HG03060 (cell line): ENCODE measurements at regions not wholly inside any gene's neighbourhood (a gene's known extent, or its start where the extent isn't known, plus 50 kb on each side); places are given as distances from the start of the nearest gene placed in this dataset.

Source experiments
- ATAC-seq: cut with Tn5 transposase; IDR thresholded peaks from one replicate; pipeline ENCODE4 v1.9.1; 2021; ENCODE audit warnings: low read depth, moderate number of reproducible peaks; ENCODE audit not compliant: unreplicated experiment

DNA sequence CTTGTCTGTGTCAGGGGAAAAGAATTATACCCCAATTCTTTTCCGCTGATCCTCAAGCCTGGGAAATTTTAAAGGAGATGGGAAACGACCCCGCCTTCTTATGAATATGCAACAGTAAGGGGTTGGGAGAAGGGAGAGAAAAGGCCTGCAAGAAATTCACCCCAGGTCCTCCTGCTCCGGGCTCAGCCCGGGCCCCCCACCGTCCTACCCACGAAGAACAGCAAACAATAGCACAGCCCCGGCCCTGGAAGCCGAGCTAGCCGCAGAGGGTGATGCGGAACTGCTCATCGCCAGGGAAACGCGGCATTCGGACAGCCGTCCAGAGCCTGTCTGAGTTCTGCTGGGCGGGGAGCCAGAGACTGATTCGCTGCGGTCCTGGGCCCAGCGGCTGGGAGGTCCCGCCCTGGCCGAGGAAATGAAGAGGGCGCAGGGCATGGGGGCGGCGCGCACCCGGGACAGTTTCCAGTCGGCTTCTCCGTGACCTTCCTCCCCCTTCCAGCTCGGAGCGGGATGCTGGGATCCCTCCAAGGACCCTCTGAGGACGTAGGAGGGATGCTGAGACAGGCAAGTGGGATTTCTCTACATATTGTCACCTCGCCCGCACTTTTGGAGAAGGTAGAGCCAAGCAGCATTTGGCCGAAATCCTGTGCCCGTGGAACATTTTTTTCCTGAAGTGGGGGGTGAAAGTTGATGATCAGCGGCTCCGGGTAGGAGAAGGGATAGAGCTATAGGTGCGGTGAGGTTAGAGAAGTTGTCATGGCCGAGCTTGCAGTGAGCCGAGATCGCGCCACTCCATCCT is 82.3 kb upstream of the C1QTNF9B start:
- ATAC-seq = peak; percentile 30

DNA sequence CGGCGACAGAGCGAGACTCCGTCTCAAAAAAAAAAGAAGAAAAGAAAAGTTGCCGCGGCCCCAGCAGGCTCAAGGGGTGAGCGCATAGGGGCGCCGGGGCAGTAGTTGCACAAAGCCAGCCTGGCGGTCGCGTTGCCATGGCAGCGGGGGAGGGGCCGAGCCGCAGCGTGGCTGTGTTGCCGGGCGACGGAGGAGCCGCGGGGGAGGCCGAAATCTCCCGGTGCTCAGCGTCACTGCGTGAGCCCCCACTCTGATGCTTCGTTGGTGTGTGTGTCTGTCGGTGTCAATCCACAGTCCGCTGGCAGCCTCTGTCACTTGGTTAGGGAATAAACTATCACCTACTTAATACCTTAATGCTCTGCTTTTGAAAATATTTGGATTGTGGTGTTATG is 82.9 kb upstream of the C1QTNF9B start:
- ATAC-seq = peak; percentile 82

DNA sequence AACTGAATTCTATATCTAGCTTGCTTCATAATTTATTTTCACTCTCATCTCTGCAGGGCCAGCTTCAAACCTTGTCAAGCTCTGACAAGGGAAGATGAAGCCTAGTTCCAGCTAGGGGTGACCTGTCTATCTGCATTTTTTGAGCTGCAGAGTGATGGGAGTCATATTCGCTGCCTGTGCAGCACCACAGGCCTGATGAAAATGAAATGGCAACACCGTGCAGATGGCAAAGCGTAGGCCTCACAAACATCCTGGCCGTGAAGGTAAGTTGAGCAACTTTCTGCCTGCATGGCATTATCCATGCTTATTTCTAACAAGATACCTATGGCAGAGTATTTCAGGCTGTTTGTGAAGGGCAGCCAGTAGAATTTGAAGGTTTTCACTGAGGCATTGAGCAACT is 86.4 kb upstream of the C1QTNF9B start:
- ATAC-seq = no peak

DNA sequence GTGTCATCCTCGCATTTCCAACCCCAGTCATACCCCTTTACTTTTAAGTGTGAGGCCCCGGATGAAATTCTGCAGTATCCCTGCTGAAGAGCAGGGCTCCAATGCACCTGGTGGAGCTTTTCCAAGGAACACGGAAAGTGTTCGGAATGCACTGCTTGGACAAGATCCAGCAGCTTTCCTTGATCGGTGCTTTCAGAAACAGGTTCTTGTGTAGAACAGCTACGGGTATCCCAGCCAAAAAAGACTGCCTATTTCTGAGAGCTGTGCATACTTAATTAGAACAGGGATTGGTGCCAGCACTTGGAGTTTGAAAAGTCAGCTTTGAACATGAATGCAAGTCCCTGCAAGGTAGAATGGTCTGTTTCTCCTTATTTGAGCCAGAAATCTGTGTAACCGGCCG is 87.2 kb upstream of the C1QTNF9B start:
- ATAC-seq = no peak

DNA sequence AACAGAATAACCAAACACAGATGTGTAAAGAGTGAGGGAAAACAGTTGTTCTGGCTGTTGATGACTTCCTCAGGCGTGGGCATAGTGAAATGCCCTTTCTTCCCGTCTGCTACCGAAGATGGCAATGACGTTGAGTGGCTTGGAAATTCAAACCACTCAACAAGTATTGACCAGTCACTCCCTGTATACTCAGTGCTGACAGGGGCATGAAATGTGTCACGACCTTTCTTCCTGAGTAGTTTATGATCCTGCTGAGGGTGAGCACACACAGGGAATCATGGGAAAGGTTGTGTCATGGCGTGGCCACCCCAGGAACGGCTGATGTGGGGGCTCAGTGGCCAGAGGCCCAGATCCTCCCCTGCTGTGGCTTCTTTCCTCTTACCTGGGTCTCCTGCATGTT is 87.8 kb upstream of the C1QTNF9B start:
- ATAC-seq = no peak

DNA sequence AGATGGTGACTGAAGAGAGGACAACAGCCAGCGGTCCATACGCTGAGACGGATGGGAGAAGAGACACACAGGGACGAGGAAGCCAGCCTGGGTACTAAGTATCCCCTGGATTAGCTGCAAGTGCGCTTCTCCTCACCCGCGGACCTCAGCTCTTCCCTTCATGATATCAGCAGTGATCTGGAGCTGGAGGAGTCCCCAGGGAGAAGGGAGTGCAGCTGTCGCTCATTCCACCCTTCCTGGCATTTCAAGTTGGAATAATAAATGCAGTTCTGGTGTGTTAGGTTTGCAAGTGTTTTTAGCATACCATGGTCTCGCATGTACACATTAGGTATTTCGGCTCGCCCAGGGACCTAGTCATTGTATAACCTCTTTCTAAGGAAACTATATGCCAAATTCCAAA is 88.5 kb upstream of the C1QTNF9B start:
- ATAC-seq = no peak

DNA sequence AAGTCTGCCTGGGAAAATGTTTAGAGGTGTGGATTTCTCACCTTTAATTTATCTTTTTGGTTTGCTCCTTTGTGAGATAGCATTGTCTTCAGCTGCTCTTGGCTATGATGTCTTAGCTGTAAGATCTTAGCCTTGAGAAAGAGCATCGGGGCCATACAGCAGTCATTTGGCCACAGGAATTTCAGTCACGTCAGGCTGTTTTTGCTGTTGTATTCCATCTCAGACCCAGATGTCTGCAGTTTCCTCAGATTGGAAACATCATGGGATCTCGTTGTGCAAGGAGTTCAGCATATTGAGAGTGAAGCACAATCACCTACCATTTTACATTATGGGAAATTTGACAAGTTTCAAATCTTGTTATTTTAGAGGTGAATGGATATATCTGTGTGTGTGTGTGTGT is 89.3 kb upstream of the C1QTNF9B start:
- ATAC-seq = no peak

DNA sequence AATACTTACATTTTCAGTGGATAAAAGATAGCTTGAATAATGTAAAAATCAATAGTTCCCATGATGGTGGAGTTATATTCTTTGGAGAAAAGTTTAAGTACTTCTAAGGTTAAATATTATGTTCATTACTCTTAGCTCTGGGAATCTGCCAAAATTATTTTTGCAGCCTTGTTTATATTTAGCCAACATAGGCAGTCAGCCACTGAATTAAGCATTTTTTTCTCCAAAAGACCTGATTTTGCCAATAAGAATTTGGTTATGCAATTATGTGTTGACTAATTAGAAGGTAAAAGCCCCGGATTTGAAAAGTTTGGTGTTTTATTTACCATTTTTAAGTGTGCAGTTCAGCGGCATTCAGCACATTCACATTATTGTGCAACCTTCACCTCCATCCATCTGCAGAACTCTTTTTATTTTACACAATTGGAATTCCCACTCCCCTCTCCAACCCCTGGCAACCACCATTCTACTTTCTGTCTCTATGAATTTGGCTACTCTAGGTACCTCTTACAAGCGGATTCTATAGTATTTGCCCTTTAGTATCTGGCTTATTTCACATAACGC is 90.1 kb upstream of the C1QTNF9B start:
- no peak for ATAC-seq

DNA sequence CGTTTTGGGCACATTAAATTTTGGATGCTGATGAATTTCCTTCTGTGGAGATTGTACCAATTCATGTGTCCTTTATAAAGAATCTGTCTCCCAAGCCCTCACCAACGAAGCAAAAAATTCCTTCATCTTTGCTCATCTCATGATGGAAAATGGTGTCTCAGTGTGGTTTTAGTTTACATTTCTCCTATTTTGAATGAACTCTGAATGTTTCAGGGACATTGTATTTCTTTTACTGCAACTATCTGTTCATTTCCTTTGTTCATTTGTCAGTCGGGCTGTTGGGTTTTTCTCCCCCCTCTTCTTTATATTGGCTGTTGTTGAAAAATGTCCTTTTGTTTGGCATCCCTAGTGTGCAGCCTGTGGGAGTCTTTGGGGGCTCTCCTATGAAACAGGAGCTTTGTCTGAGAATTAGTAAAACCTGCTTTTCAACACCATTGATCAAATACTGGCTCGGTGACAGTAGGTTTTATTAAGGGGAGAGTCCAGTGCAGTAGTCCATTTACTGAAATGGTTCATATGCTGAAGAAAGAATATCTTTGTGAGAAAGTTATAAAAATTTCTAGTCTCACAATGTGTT is 91.3 kb upstream of the C1QTNF9B start:
- no peak for ATAC-seq

DNA sequence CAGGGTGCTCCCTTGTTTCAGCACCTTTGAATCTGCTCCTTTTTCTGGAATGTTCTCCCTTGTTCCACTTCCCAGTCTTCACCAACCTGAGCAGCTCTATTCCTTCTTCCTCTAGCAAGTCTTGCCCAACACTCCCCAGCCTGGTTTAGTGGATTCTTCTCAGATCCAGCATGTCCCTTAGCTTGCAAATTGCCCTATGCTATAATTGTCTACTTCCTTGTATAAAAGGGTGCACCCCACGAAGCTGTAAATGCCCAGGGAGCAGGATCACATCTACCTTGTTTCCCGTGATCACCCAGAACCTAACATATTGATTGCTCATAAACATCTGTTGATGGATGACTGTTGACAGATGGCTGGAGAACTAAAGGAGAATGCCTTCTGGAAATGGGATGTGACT is 93.2 kb upstream of the C1QTNF9B start:
- ATAC-seq = no peak

DNA sequence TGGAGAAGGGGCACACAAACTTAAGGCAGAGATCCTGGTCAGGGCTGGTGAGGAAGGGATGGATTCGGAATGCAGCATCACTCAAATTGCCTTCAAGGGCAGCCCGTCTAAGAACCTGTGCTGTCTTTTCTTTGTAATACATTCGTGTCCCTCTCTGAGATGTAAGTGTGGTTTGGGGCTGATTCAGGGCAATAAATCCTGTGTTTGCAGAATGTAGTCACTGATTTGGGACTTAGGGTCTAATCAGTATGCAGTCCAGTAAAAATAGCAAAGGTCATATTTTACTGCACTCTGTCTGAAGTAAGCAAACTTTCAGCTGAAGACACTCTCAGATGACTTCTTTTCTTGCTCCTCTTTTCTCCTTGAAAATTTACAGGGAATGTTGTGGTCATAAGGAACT is 93.8 kb upstream of the C1QTNF9B start:
- no peak for ATAC-seq

DNA sequence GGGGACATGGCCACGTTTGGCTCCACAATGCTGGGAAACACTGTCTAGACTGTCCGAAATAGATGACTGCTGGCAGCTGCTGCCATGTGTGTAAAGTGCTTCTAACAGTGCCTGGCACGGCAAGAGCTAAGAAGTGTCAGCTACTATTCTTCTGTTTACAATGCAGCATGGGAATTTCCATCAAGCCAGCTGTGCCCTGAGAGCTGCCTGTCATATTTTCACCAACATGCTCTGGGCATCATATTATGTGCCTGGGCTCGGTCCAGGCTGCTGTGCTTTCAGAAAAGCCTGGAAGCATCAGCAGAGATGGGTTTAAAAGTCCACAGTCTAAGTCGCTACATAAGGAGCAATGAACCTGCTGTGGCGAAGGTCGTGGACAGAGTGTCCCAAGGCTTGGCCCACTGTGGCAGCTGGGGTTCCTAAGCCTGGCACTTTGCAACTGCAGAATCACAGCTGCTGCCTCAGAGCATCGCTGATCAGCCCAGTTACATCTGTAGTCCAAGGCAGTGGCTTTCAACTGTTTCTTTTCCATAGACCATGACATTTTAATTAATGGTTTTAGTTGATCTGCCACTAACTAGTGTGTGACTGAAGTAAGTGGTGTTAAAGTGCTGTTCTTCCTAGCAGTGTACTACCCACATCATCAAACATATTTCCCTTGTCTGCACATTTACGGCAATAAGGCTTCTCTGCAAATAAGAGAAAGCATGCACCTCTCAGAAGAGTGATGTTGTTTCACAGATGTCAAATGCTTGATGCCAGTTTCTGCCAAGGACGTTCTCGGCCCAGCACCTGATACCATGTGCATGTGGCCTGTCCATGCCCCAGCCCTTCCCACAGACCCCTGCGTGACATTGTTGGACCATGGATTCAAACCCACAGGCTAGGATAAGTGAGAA is 95.7 kb upstream of the C1QTNF9B start:
- no peak for ATAC-seq

DNA sequence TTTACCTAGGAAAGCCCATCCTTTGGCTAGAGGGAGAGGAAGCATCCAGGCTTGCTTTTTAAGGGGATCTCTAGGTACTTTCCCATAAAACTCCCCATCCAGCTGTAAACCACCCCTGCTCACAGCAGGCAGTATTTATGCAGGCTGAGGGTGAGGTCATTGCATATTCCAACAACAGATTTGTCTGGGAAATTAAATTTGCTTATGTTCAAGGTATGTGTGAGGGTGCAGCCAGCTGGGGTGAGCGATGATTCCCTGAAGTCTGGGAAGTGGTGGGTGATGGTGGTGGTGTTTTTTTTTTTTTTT is 96.3 kb upstream of the C1QTNF9B start:
- ATAC-seq = no peak

DNA sequence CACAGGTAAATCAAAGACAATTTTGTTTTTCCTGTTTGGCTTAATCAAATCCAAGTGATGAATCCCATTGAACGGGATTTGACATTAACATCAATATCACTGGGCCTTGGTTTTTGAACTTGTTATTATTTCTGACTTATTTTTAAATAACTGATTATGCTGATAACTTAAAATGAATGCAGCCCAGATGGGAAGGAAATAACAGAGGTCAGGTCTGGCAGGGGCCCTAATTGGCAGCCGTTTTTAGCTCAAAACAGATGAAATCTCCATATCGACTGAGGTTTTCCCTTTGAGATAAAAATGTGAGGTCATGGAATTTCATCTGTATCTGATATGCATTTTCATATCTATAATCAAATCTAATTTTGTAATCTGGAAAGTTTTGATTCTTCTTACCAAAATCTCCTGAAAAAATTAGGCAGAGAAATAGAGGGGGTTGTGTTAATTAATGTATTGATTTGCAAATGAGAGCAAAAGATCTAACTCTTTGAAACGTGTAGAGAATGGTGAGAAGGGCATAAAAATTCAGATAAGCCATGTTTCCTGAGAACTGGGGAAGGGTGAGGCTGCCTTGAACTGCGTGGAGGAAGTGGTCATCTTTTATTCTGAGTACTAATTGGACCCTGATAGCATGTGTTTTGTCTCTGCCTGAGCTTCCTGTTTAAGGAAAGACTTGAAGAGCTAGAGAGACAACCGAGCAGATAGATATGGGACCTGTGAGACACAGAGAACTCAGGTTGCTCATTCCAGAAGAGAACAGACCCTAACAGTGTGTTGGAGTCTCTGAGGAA is 98.2 kb upstream of the C1QTNF9B start:
- no peak for ATAC-seq

DNA sequence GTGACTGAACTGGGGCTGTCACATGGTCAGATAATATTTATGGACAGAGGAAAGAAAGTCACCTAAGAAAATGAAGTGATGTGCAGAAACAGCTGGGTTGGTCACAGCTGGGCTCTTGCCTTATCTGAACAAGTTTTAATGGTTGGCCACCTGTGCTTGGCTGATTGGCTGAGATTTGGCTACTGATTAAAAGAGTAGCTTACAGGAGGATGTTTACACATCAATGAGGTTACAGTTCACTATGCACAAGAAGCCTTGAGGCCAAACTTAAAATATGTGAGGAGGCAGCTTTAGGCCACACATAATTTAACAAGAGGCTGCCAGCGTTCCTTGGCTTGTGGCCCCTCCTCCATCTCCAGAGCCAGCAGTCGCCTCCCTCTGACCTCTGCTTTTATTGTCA is 99.2 kb upstream of the C1QTNF9B start:
- ATAC-seq = no peak

DNA sequence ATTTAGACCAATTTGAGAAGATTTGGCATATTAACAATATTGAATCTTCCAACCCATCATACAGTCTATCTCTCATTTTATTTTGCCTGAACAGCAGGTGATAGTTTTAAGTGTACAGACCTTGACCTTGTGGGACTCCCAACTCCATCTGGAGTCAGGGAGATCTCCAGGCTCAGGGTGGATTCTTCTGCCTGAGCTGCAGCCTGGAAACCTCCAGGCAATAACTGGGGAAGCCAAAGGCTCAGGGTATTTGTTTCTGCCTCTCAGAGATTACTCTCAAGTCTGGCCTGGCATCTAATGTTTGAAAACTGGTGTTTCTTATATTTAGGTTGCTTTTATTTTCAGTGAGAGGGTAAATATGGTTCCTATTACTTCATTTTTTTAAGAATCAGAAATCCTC is 102.1 kb upstream of the C1QTNF9B start:
- ATAC-seq = no peak

DNA sequence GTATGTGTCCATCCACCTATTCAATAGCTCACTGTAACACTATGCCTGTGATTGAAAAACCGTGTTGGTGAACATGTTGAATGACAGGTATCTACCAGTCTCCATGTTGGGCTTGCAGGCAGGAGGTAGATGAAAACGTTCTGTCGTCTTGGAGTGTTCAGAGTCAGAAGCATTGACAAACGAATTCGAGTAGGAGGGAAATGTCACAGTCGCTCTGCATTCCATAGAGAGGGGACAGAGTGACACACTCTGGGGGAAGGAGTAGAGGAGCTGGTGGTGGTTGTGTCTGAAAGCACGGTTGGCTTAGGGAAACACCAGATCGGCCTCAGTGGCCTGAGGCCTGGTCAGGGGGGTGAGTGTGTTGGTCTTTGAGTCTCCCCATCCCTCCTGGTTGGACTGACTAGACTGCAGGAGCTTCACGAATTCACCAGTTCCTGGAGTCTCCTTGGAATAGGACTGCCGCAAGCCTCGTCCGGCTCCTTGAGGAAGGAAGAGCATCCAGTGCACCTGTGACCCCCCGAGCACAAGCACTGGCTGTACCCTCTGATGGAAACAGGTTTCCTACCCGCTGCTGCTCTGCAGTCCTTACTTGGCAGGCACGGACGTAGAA is 105.0 kb upstream of the C1QTNF9B start:
- ATAC-seq = no peak

DNA sequence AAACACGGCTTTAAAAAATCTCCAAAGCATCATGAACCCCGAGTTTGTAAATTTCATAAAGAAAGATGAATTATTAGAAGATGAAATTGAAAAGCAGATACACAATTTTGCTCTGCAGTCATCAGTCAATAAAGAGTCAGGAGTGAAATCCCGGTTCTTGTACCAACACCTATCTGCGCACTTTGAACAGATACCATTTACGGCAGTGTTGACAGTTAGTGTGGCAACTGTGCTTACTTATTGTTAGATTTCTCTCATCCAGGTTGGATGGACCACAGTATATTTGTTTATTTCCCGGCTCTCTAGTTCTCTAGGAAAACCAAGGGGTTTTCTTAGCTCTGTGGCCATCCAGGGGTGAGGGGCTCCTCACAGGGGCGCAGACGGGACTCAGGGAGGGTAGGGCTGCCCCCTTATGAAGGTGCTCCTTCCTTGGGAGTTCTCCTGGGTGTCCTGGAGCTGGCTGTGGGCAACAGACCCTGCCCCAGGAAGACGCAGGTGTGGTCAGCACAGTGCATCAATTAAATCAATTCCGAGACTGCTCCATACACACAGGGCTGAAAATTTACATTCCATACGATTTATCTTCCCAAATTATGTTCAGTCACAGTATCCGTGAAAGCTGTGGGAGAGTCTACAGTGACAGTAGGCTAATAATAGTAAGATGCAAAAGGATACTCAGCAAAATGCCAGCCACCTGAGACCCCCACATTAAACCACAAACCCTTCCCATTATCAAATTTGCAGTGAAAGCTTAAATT is 107.0 kb upstream of the C1QTNF9B start:
- no peak for ATAC-seq

DNA sequence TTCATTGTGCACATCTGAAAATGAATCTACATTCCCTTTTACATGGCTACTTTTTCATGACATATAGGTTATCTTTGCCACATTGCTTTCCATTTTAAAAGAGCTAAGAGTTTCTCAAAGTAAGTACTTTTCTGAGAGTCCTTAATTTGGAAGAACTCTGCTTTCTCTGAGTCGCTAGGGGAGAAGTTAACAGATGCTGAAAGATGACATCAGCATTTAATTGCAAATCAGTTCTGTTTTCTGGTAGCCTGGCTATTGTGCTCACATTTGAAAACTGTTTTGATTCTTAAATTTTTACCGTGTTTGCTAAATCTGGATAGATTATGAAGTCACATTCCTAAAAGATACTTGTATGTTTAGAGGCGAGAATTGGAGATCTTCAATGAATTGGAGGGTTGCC is 107.7 kb upstream of the C1QTNF9B start:
- ATAC-seq = no peak
